WI38 (cell line): ENCODE measurements at regions not wholly inside any gene's neighbourhood (a gene's known extent, or its start where the extent isn't known, plus 50 kb on each side); places are given as distances from the start of the nearest gene placed in this dataset.
"Not testable (repeated sequence)": the region's sequence is repeated elsewhere in the genome, so short reads cannot be mapped to it uniquely, and the experiment has no call there.

Source experiments
- H3K4me3 ChIP-seq: 2 replicates; pipeline ENCODE4 v1.5.1; 2011; ENCODE audit warnings: low read depth, mild to moderate bottlenecking, control low read depth, low read length
- TF ChIP-seq, protein P1 (sequence below): IDR thresholded peaks from 2 replicates; pipeline ENCODE4 v1.5.1; 2012; ENCODE audit warnings: low read depth, mild to moderate bottlenecking, control low read depth, low read length

- H3K4me3 ChIP-seq: no peak overlapping the region
- TF ChIP-seq, protein P1, sequence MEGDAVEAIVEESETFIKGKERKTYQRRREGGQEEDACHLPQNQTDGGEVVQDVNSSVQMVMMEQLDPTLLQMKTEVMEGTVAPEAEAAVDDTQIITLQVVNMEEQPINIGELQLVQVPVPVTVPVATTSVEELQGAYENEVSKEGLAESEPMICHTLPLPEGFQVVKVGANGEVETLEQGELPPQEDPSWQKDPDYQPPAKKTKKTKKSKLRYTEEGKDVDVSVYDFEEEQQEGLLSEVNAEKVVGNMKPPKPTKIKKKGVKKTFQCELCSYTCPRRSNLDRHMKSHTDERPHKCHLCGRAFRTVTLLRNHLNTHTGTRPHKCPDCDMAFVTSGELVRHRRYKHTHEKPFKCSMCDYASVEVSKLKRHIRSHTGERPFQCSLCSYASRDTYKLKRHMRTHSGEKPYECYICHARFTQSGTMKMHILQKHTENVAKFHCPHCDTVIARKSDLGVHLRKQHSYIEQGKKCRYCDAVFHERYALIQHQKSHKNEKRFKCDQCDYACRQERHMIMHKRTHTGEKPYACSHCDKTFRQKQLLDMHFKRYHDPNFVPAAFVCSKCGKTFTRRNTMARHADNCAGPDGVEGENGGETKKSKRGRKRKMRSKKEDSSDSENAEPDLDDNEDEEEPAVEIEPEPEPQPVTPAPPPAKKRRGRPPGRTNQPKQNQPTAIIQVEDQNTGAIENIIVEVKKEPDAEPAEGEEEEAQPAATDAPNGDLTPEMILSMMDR: no peak
These were observed 87.2 kb upstream of the KCNMA1 start for GRCh38 chr10:77724820-77725219.

DNA sequence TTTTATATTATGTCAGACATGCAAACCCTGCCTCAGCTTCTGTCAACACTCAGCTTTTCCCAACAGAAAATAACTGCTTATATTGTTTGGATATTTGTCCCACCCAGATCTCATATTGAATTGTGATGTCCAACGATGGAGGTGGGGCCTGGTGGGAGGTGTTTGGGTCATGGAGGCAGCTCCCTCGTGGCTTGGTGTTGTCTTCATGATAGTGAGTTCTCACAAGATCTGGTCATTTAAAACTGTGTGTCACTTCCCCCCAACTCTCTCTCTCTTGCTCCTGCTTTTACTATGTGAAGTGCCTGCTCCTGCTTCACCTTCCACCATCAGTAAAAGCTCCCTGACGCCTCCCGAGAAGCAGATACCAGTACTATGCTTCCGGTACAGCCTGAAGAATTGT, 85.8 kb upstream of the KCNMA1 start:
- TF ChIP-seq, protein P1: no peak
- H3K4me3 ChIP-seq: no peak overlapping the region

DNA sequence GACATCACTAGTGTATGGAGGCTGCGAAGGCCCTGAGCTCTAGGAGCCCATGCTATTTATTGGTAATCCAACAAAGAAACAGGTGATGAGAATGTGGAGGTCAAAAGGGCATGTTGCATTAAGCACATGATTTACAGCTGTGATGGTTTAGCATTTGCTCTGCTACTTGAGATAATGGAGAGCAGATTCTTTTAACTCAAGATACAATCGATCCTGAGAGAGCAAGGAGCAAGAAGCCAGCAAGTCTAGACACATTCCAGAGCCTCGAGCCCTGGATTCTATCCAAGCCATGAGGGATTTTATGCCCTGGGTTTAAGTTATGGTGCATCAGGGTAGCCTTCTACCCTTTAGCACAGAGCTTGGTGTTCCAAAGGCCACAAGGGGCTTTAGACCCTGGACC, 85.3 kb upstream of the KCNMA1 start:
- H3K4me3 ChIP-seq: not testable (repeated sequence)

GRCh38 chr10:77721815-77722214, 84.2 kb upstream of the KCNMA1 start:
- TF ChIP-seq, protein P1: no peak

GRCh38 chr10:77718957-77719356, 81.3 kb upstream of the KCNMA1 start:
- TF ChIP-seq, protein P1: no peak
- H3K4me3 ChIP-seq: no peak overlapping the region

More at GRCh38 chr10:77721815-77722214, 84.2 kb upstream of the KCNMA1 start:
- no peak overlapping the region for H3K4me3 ChIP-seq

DNA sequence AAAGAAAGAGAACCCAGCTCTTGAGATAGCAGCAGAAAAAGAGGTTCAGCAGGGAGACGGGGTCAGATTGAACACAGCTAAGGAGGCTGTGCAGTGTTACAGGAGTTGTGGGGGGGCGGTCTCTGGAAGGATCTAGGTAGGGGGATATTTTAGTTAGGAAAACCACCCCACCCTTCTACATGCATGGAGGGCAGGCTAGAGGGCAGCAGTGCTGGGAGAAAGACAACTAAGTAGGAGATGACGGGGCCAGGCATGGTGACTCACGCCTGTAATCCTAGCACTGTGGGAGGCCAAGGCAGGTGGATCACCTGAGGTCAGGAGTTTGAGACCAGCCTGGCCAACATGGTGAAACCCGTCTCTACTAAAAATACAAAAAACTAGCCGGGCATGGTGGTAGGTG, 80.7 kb upstream of the KCNMA1 start:
- H3K4me3 ChIP-seq: not testable (repeated sequence)

- H3K4me3 ChIP-seq: no peak overlapping the region
These were observed 79.7 kb upstream of the KCNMA1 start for GRCh38 chr10:77717336-77717735.

DNA sequence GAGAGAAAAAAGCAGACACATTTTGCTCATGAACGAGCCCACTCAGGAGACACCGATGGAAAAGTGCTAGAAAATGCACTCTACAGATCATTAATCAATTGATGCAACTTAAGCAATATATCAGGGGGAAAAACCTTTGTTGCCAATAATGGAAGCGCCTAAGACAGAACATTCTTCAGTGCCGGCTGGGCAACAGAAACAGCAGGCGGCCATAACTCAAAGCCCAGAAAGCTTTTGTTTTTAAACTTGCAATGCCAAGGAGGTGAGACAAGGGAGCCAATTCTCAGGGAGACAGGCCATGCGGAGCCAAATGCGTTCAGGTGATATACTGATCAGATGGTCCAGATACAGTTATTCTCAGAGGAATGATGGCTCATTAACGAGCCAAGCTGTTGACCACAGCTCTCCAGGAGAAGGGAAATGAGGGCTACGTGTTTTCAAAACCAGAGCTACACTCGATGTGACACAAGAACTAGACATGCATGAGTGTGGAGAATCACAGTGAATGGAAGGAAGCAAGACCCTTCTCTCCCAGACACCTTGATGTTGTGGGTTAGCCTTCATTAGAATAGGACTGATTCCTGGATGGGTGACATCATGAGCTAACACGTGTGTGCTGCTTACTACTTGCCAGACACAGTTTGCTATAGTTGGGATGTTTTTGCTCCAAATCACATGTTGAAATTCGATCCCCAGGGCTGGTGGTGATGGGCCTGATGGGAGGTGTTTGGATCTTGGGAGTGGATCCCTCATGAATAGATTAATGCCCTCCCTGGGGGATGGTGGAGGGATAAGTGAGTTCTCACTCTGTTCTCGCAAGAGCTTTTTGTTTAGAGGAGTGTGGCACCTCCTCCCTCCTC, 79.1 kb upstream of the KCNMA1 start:
- TF ChIP-seq, protein P1: no peak
- no peak overlapping the region for H3K4me3 ChIP-seq

More at GRCh38 chr10:77717336-77717735, 79.7 kb upstream of the KCNMA1 start:
- TF ChIP-seq, protein P1: no peak
